ENCODE measurements at regions not wholly inside any gene's neighbourhood (a gene's known extent, or its start where the extent isn't known, plus 50 kb on each side); places are given as distances from the start of the nearest gene placed in this dataset.

- H3K27ac ChIP-seq: no peak overlapping the region
- H3K36me3 ChIP-seq (replicated peaks in 1 of 2; ENCODE audit: insufficient read depth in 1 of 2, low read depth in 2 of 2): no peaks in the 10 kb centered on the region
- H3K27me3 ChIP-seq: no peaks in the 10 kb centered on the region
- WGBS, 2 donors: 89 to 96% methylated on average over 6 of the region's 6 CpGs
- TF ChIP-seq CTCF (IDR thresholded peaks at IDR 0.05) (no peak), POLR2A (IDR thresholded peaks at IDR 0.05) (no peak)
- H3K4me1 ChIP-seq: no peaks in the 10 kb centered on the region
- no peak overlapping the region for H3K4me3 ChIP-seq
- no peak for DNase-seq
- intact Hi-C loops (cut with DNase I): loop anchor here (10.0 kb wide), 1 partner anchor 693 kb away; no protein-coding TSS in a partner anchor
- H3K9me3 ChIP-seq: no peaks in the 10 kb centered on the region
- no peak for ATAC-seq
These were observed 442.1 kb upstream of the DCC start for GRCh38 chr18:51897884-51898283.

GRCh38 chr18:51907687-51908597 lies 432.1 kb upstream of the DCC start:
- intact Hi-C loops (cut with DNase I): no loop called here
- Histone ChIP-seq H3K27ac (no peak overlapping the region), H3K27me3 (no peaks in the 10 kb centered on the region), H3K4me3 (no peak overlapping the region), H3K9me3 (no peaks in the 10 kb centered on the region), H3K36me3 (replicated peaks in 1 of 2; ENCODE audit: insufficient read depth in 1 of 2, low read depth in 2 of 2) (no peaks in the 10 kb centered on the region), H3K4me1 (no peaks in the 10 kb centered on the region)
- ATAC-seq (peak; percentile 52), DNase-seq (peak in 3 of 4 donors; percentile 14 to 34 (median 16))
- 40 to 48% methylated on average over 7 of the region's 7 CpGs for WGBS, 2 donors
- TF ChIP-seq CTCF (IDR thresholded peaks at IDR 0.05) (no peak), POLR2A (IDR thresholded peaks at IDR 0.05) (no peak)

GRCh38 chr18:51908598-51908944 lies 431.4 kb upstream of the DCC start:
- Histone ChIP-seq H3K36me3 (replicated peaks in 1 of 2; ENCODE audit: insufficient read depth in 1 of 2, low read depth in 2 of 2) (no peaks in the 10 kb centered on the region), H3K4me3 (no peak overlapping the region), H3K9me3 (no peaks in the 10 kb centered on the region), H3K4me1 (no peaks in the 10 kb centered on the region), H3K27ac (no peak overlapping the region), H3K27me3 (no peaks in the 10 kb centered on the region)
- no peak for ATAC-seq
- no peak for DNase-seq
- intact Hi-C loops (cut with DNase I): no loop called here
- TF ChIP-seq POLR2A (IDR thresholded peaks at IDR 0.05): no peak
- no peak for TF ChIP-seq CTCF (IDR thresholded peaks at IDR 0.05)

- TF ChIP-seq CTCF (IDR thresholded peaks at IDR 0.05) (no peak), POLR2A (IDR thresholded peaks at IDR 0.05) (no peak)
- WGBS, 2 donors: 74 to 81% methylated on average over 3 of the region's 3 CpGs
These were observed 428.4 kb upstream of the DCC start for GRCh38 chr18:51911584-51911983.

GRCh38 chr18:51912381-51912780 lies 427.6 kb upstream of the DCC start:
- no peaks in the 10 kb centered on the region for H3K27me3 ChIP-seq
- intact Hi-C loops (cut with DNase I): no loop called here
- H3K27ac ChIP-seq: no peak overlapping the region
- no peaks in the 10 kb centered on the region for H3K9me3 ChIP-seq
- H3K4me1 ChIP-seq: no peaks in the 10 kb centered on the region
- TF ChIP-seq CTCF (IDR thresholded peaks at IDR 0.05): no peak
- no peak for TF ChIP-seq POLR2A (IDR thresholded peaks at IDR 0.05)
- ATAC-seq (no peak), DNase-seq (no peak)
- H3K4me3 ChIP-seq: no peak overlapping the region
- no peaks in the 10 kb centered on the region for H3K36me3 ChIP-seq (replicated peaks in 1 of 2; ENCODE audit: insufficient read depth in 1 of 2, low read depth in 2 of 2)

More at GRCh38 chr18:51911584-51911983, 428.4 kb upstream of the DCC start:
- no peak overlapping the region for H3K27ac ChIP-seq
- no peaks in the 10 kb centered on the region for H3K27me3 ChIP-seq
- ATAC-seq: no peak
- H3K36me3 ChIP-seq (replicated peaks in 1 of 2; ENCODE audit: insufficient read depth in 1 of 2, low read depth in 2 of 2): no peaks in the 10 kb centered on the region
- no peaks in the 10 kb centered on the region for H3K9me3 ChIP-seq
- no peak for DNase-seq
- no peak overlapping the region for H3K4me3 ChIP-seq
- intact Hi-C loops (cut with DNase I): no loop called here
- no peaks in the 10 kb centered on the region for H3K4me1 ChIP-seq

Data from body of pancreas (tissue), 4 donors.